Embryonic facial prominence (tissue), 1 donor: ENCODE measurements at regions not wholly inside any gene's neighbourhood (a gene's known extent, or its start where the extent isn't known, plus 50 kb on each side); places are given as distances from the start of the nearest gene placed in this dataset.

ENCODE experiments used
- DNase-seq: peaks from one replicate; pipeline ENCODE4 v3.0.0-alpha.2; 2016; ENCODE audit errors: extremely low spot score

GRCh38 chr18:10387399-10387798 is 67.0 kb upstream of the APCDD1 start:
- DNase-seq = no peak

GRCh38 chr18:10388373-10388772 is 66.1 kb upstream of the APCDD1 start:
- no peak for DNase-seq

GRCh38 chr18:10391506-10391905 is 62.9 kb upstream of the APCDD1 start:
- DNase-seq = no peak

- no peak for DNase-seq
These were observed 57.4 kb upstream of the APCDD1 start for GRCh38 chr18:10397004-10397403.

GRCh38 chr18:10398571-10398970 is 55.9 kb upstream of the APCDD1 start:
- DNase-seq = no peak

- DNase-seq = no peak
These were observed 55.0 kb upstream of the APCDD1 start for GRCh38 chr18:10399465-10399864.

- no peak for DNase-seq
These were observed 53.7 kb upstream of the APCDD1 start for GRCh38 chr18:10400534-10401307.

- DNase-seq = no peak
These were observed 52.9 kb upstream of the APCDD1 start for GRCh38 chr18:10401521-10401920.

- DNase-seq = no peak
These were observed 52.5 kb upstream of the APCDD1 start for GRCh38 chr18:10401930-10402329.

GRCh38 chr18:10402871-10403559 is 51.4 kb upstream of the APCDD1 start:
- no peak for DNase-seq

- DNase-seq = no peak
These were observed 50.7 kb upstream of the APCDD1 start for GRCh38 chr18:10403708-10404107.

GRCh38 chr18:10404168-10404567 is 50.3 kb upstream of the APCDD1 start:
- DNase-seq = no peak
